ENCODE measurements at regions not wholly inside any gene's neighbourhood (a gene's known extent, or its start where the extent isn't known, plus 50 kb on each side); places are given as distances from the start of the nearest gene placed in this dataset.

DNA sequence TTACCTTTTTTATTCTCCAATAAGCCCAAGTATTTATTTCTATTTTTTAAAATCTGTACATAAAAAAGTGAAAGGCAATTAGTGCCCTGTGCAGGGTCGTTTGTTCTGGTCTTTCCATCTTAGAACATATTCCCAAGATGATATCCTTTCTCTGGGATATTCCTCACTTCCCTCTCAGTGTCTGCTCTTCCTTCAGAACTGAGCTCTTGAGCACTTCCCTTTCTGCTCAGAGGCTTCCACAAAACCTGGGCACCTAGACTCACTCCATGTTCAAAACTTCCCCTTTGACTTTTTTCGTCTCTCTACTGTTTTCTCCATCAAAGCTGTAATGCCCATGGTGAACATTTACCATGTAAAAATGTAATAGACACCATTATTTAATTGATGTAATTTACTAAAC lies 296.5 kb upstream of the TCF4 start:
- H3K9me3 Mint-ChIP-seq = no peaks in the 10 kb centered on the region

DNA sequence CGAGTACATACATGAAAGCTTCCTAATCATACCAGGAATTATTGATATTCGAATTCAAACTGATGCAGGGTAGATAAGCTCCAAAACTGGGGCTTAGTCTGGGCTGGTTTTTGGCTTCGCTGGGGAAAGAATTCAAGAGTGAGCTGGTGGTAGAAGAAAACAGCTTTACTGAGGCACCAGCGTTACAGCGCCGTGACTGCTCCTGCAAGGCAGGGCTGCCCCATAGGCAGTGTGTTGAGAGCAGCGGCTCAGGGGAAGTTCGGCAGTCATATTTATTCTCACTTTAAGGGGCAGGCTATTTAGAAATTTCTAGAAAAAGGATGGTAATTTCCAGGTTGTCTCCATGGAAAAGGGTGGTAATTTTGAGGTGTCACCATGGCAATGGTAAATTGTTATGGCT lies 292.6 kb upstream of the TCF4 start:
- Histone ChIP-seq H3K9me3 (ENCODE audit: low read depth) (no peaks in the 10 kb centered on the region), H3F3A (ENCODE audit: low read depth) (peaks cover 18% of the 10 kb centered on the region), H3K27me3 (no peaks in the 10 kb centered on the region), H3K4me2 (no peak overlapping the region), H3K4me1 (peaks cover 44% of the 10 kb centered on the region), H3K27ac (no peak overlapping the region), H3K36me3 (no peaks in the 10 kb centered on the region), H3K9ac (no peak overlapping the region), H4K20me1 (ENCODE audit: low read depth) (no peaks in the 10 kb centered on the region), H3K79me2 (ENCODE audit: low read depth) (no peaks in the 10 kb centered on the region), H2AFZ (replicated peaks) (no peak overlapping the region), H3K4me3 (no peak overlapping the region)
- DNase-seq (ENCODE audit: low spot score) = no peak
- TF ChIP-seq EZH2 (IDR thresholded peaks at IDR 0.05) = no peak
- TF ChIP-seq, protein P1, sequence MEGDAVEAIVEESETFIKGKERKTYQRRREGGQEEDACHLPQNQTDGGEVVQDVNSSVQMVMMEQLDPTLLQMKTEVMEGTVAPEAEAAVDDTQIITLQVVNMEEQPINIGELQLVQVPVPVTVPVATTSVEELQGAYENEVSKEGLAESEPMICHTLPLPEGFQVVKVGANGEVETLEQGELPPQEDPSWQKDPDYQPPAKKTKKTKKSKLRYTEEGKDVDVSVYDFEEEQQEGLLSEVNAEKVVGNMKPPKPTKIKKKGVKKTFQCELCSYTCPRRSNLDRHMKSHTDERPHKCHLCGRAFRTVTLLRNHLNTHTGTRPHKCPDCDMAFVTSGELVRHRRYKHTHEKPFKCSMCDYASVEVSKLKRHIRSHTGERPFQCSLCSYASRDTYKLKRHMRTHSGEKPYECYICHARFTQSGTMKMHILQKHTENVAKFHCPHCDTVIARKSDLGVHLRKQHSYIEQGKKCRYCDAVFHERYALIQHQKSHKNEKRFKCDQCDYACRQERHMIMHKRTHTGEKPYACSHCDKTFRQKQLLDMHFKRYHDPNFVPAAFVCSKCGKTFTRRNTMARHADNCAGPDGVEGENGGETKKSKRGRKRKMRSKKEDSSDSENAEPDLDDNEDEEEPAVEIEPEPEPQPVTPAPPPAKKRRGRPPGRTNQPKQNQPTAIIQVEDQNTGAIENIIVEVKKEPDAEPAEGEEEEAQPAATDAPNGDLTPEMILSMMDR (IDR thresholded peaks at IDR 0.05) = no peak
- no peak for TF ChIP-seq EZH2phosphoT487 (IDR thresholded peaks at IDR 0.05)
- Mint-ChIP-seq H3K4me1 (peaks cover 23% of the 10 kb centered on the region), H3K36me3 (no peaks in the 10 kb centered on the region), H3K9me3 (no peaks in the 10 kb centered on the region), H3K27me3 (ENCODE audit: insufficient read depth, low read depth) (peaks cover 2% of the 10 kb centered on the region), H3K27ac (no peak overlapping the region), H3K4me3 (no peak overlapping the region)

More for the DNA sequence above, 296.5 kb upstream of the TCF4 start:
- Histone ChIP-seq H4K20me1 (ENCODE audit: low read depth) (no peaks in the 10 kb centered on the region), H3K4me2 (no peak overlapping the region), H3K9ac (no peak overlapping the region), H3F3A (ENCODE audit: low read depth) (no peaks in the 10 kb centered on the region), H3K4me3 (no peak overlapping the region), H3K36me3 (no peaks in the 10 kb centered on the region), H3K79me2 (ENCODE audit: low read depth) (no peaks in the 10 kb centered on the region), H3K27ac (no peak overlapping the region), H3K9me3 (ENCODE audit: low read depth) (peaks cover 4% of the 10 kb centered on the region), H3K4me1 (peaks cover 5% of the 10 kb centered on the region), H2AFZ (replicated peaks) (no peak overlapping the region), H3K27me3 (no peaks in the 10 kb centered on the region)
- TF ChIP-seq, protein P1 (IDR thresholded peaks at IDR 0.05) = no peak
- no peak for TF ChIP-seq EZH2 (IDR thresholded peaks at IDR 0.05)
- no peak for TF ChIP-seq EZH2phosphoT487 (IDR thresholded peaks at IDR 0.05)
- Mint-ChIP-seq H3K27ac (no peak overlapping the region), H3K4me1 (no peaks in the 10 kb centered on the region), H3K27me3 (ENCODE audit: insufficient read depth, low read depth) (peaks cover 2% of the 10 kb centered on the region), H3K4me3 (no peak overlapping the region), H3K36me3 (no peaks in the 10 kb centered on the region)
- no peak for DNase-seq (ENCODE audit: low spot score)

DNA sequence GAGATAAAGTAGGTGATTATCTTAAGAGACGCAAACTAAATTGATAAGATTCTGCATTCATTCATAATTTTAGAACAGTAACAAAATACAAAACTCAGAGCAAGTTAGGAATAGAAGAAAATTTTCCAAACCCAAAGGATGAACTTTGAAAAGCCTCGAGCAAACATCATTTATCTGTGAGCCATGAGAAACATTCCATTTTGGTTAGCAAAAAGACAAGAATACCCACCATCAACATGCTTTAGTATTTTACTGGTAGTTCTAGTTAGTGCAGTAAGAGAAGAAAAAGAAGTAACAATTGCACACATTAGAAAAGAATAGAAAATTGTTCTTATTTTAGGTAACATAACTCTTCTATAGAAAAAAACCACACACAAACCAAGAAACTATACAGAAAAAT lies 291.3 kb upstream of the TCF4 start:
- Histone ChIP-seq H4K20me1 (ENCODE audit: low read depth) (no peaks in the 10 kb centered on the region), H3K9me3 (ENCODE audit: low read depth) (no peaks in the 10 kb centered on the region), H3K79me2 (ENCODE audit: low read depth) (no peaks in the 10 kb centered on the region), H3K27me3 (no peaks in the 10 kb centered on the region), H2AFZ (replicated peaks) (no peak overlapping the region), H3K4me3 (no peak overlapping the region), H3K4me2 (no peak overlapping the region), H3K36me3 (no peaks in the 10 kb centered on the region), H3K4me1 (peaks cover 54% of the 10 kb centered on the region), H3F3A (ENCODE audit: low read depth) (peaks cover 31% of the 10 kb centered on the region), H3K9ac (no peak overlapping the region), H3K27ac (no peak overlapping the region)
- no peaks in the 10 kb centered on the region for H3K36me3 Mint-ChIP-seq
- H3K4me3 Mint-ChIP-seq = no peak overlapping the region
- DNase-seq (ENCODE audit: low spot score) = no peak
- H3K27me3 Mint-ChIP-seq (ENCODE audit: insufficient read depth, low read depth) = peaks cover 2% of the 10 kb centered on the region
- H3K27ac Mint-ChIP-seq = no peak overlapping the region
- peaks cover 36% of the 10 kb centered on the region for H3K4me1 Mint-ChIP-seq
- no peaks in the 10 kb centered on the region for H3K9me3 Mint-ChIP-seq
- TF ChIP-seq, protein P1 (IDR thresholded peaks at IDR 0.05) = no peak
- TF ChIP-seq EZH2phosphoT487 (IDR thresholded peaks at IDR 0.05) (no peak), EZH2 (IDR thresholded peaks at IDR 0.05) (no peak)
